Mononuclear cell (primary cell): ENCODE measurements at regions not wholly inside any gene's neighbourhood (a gene's known extent, or its start where the extent isn't known, plus 50 kb on each side); places are given as distances from the start of the nearest gene placed in this dataset.

ENCODE experiments used
- H3K27me3 ChIP-seq: 2 replicates; pipeline ENCODE4 v1.6.0; 2011; ENCODE audit warnings: low read length, control low read depth; ENCODE audit not compliant: insufficient read depth
- H3K4me1 ChIP-seq: 2 replicates; pipeline ENCODE4 v1.5.1; 2011; ENCODE audit warnings: mild to moderate bottlenecking, low read length, control low read depth; ENCODE audit not compliant: insufficient read depth
- H3K4me3 ChIP-seq: 2 replicates; pipeline ENCODE4 v1.5.1; 2011; ENCODE audit warnings: mild to moderate bottlenecking, low read length, moderate library complexity
- H3K9me3 ChIP-seq: 2 replicates; pipeline ENCODE4 v1.5.1; 2011; ENCODE audit warnings: low read depth, mild to moderate bottlenecking, control low read depth, low read length

GRCh38 chr9:79989079-79989478 lies 417.3 kb downstream of the TLE4 start:
- Histone ChIP-seq H3K9me3 (no peaks in the 10 kb centered on the region), H3K4me3 (no peak overlapping the region), H3K27me3 (no peaks in the 10 kb centered on the region)

DNA sequence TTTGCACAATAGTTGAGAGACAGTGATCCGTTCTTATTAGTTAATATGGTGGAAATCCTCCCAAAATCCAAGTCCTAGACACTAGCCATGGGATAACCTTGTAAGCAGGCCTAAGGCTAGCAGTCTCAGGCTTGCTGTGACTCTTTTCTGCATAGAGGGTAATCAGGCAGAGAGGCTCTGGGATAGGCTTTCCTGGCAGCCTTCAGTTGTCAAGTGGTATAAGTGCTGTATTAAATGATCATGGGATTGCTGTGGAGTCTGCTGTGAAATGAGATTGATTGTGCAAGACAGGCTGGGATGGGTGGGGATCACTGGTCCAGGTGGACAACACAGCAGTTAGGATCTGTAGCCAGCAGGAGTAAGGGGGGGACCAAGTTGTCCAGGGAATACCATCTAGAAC lies 416.4 kb downstream of the TLE4 start:
- H3K9me3 ChIP-seq: no peaks in the 10 kb centered on the region
- no peaks in the 10 kb centered on the region for H3K4me1 ChIP-seq
- no peak overlapping the region for H3K4me3 ChIP-seq
- no peaks in the 10 kb centered on the region for H3K27me3 ChIP-seq

More at GRCh38 chr9:79989079-79989478, 417.3 kb downstream of the TLE4 start:
- no peaks in the 10 kb centered on the region for H3K4me1 ChIP-seq

GRCh38 chr9:79986437-79986836 lies 414.7 kb downstream of the TLE4 start:
- Histone ChIP-seq H3K4me3 (no peak overlapping the region), H3K27me3 (no peaks in the 10 kb centered on the region), H3K4me1 (no peaks in the 10 kb centered on the region), H3K9me3 (no peaks in the 10 kb centered on the region)

GRCh38 chr9:79985772-79986171 lies 414.0 kb downstream of the TLE4 start:
- H3K27me3 ChIP-seq: no peaks in the 10 kb centered on the region
- no peaks in the 10 kb centered on the region for H3K4me1 ChIP-seq
- H3K4me3 ChIP-seq: no peak overlapping the region
- H3K9me3 ChIP-seq: no peaks in the 10 kb centered on the region

- H3K4me1 ChIP-seq: no peaks in the 10 kb centered on the region
- H3K4me3 ChIP-seq: no peak overlapping the region
- no peaks in the 10 kb centered on the region for H3K27me3 ChIP-seq
- H3K9me3 ChIP-seq: no peaks in the 10 kb centered on the region
These were observed 413.5 kb downstream of the TLE4 start for GRCh38 chr9:79985264-79985663.

DNA sequence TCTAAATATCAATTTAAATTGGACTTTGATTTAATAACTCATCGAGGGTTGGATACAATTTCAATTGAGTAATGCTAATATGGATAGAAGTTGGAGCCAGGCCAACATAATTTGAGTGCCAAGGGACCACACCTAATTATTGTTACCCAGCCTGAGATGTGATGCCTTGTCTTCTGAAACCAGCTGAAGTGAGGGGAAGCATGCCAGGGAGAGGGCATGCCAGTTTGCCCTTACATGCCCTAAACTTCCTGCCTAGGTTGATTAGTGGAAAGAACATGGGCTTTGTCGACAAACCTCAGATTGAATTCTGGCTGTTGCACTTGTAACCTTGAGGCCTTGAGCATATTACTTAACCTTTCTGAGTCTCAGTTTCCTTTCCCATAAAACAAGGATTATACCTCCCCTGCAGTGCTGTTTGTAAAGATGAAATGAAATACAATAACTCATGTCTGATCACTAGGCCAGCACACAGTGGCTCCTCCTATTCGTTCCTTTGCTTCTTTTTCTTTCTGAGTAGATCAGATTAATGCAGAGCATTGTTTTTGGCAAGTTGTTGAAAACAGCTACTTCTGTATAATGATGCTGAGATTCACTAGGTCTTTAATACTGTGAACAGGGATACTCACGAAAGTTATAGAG lies 412.8 kb downstream of the TLE4 start:
- H3K27me3 ChIP-seq: no peaks in the 10 kb centered on the region
- no peak overlapping the region for H3K4me3 ChIP-seq
- no peaks in the 10 kb centered on the region for H3K9me3 ChIP-seq
- H3K4me1 ChIP-seq: no peaks in the 10 kb centered on the region

DNA sequence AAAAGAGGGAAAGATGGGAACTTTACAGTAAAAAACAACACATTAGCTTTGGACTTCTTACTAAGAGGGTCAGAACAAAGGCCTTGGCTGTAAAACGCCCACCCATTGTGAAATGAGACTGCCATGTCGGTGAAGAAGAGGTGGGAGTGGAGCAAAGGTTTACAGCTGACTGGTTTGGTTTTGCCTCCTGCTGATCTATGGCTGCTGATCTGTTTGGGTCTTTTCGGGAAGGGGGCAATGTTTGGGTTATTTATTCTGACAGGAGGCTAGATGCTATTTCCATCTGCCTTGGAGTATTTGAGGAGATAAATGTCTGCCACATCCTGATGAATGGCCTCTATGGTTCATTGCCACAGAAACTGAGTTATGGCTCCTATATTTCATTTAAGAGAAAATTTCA lies 408.7 kb downstream of the TLE4 start:
- no peaks in the 10 kb centered on the region for H3K9me3 ChIP-seq
- H3K4me3 ChIP-seq: no peak overlapping the region
- H3K4me1 ChIP-seq: no peaks in the 10 kb centered on the region
- H3K27me3 ChIP-seq: no peaks in the 10 kb centered on the region

DNA sequence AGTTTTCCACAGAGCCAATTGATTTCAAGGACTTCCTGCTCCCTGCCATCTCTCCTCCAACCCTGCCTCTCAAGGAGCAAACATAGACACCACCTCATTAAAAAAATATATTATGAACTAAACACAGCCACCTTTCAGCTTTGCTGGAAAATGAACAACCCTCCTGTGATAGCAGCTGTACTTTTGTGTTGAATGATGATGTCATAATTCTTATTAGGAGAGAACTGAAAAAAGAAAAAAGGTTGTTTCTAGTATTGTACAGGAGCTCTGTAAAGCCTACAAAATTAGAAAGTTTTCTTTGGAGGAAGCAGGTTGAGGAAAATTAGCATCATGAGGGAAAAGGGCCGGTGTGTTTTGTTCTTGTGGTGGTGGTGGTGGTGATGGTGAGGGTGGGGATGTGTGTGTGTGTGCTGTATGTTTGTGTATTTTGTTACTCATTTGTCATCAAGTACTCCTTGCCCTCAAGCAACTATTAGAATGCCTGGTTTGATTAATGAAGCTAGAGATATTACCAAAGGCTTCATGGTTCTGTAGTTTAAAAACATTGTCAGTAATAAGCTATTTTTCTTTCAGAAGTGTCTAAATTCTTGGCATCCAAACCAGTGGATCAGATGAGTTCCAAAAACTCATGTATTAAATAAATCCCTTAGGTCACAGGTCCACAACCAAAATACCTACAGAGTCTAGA lies 405.9 kb downstream of the TLE4 start:
- H3K27me3 ChIP-seq: no peaks in the 10 kb centered on the region

GRCh38 chr9:79977074-79977435 lies 405.3 kb downstream of the TLE4 start:
- Histone ChIP-seq H3K27me3 (no peaks in the 10 kb centered on the region), H3K9me3 (no peaks in the 10 kb centered on the region), H3K4me3 (no peak overlapping the region), H3K4me1 (no peaks in the 10 kb centered on the region)

More for the DNA sequence above, 405.9 kb downstream of the TLE4 start:
- no peaks in the 10 kb centered on the region for H3K9me3 ChIP-seq
- H3K4me1 ChIP-seq: no peaks in the 10 kb centered on the region
- no peak overlapping the region for H3K4me3 ChIP-seq

- H3K4me3 ChIP-seq: no peak overlapping the region
- no peaks in the 10 kb centered on the region for H3K27me3 ChIP-seq
- H3K4me1 ChIP-seq: no peaks in the 10 kb centered on the region
- no peaks in the 10 kb centered on the region for H3K9me3 ChIP-seq
These were observed 404.7 kb downstream of the TLE4 start for GRCh38 chr9:79976257-79977073.

- Histone ChIP-seq H3K4me3 (no peak overlapping the region), H3K27me3 (no peaks in the 10 kb centered on the region), H3K9me3 (no peaks in the 10 kb centered on the region), H3K4me1 (no peaks in the 10 kb centered on the region)
These were observed 404.0 kb downstream of the TLE4 start for GRCh38 chr9:79975621-79976256.

- H3K27me3 ChIP-seq: no peaks in the 10 kb centered on the region
- H3K4me3 ChIP-seq: no peak overlapping the region
- H3K4me1 ChIP-seq: no peaks in the 10 kb centered on the region
- no peaks in the 10 kb centered on the region for H3K9me3 ChIP-seq
These were observed 403.1 kb downstream of the TLE4 start for GRCh38 chr9:79974806-79975422.

GRCh38 chr9:79973627-79974026 lies 401.9 kb downstream of the TLE4 start:
- no peaks in the 10 kb centered on the region for H3K27me3 ChIP-seq
- no peaks in the 10 kb centered on the region for H3K9me3 ChIP-seq
- no peak overlapping the region for H3K4me3 ChIP-seq
- H3K4me1 ChIP-seq: no peaks in the 10 kb centered on the region

DNA sequence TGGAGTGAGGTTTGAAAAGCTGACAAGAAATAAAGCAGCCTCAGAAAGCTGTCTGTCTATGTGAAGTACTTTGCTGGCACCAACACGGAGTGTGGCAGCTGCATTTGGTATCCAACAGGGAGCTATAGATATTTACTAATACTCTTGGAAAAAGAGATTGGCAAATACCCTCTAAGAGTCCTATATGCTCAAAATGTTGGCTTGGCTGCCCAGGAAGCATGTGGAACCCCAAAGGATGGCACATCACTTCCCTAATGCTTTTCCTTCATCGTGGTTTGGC lies 398.3 kb downstream of the TLE4 start:
- no peak overlapping the region for H3K4me3 ChIP-seq
- H3K4me1 ChIP-seq: no peaks in the 10 kb centered on the region
- no peaks in the 10 kb centered on the region for H3K27me3 ChIP-seq
- no peaks in the 10 kb centered on the region for H3K9me3 ChIP-seq
